HCT116 (cell line): ENCODE measurements at regions not wholly inside any gene's neighbourhood (a gene's known extent, or its start where the extent isn't known, plus 50 kb on each side); places are given as distances from the start of the nearest gene placed in this dataset.

ENCODE experiments used
- ATAC-seq: fragments of 200-7000 bp; cut with Tn5 transposase; 2 replicates; pipeline ENCODE4 v1.9.1; 2020; ENCODE audit warnings: mild to moderate bottlenecking, moderate library complexity
- BruUV-seq: library from RNA; stranded (reverse); fragments of 400-500 nt; replicated peaks from 2 replicates; lab custom pipeline; 2021; lab: Mats Ljungman, UMichigan
- CTCF ChIA-PET: fragments of 300-600 bp; sonication (Branson Sonifier 250); formaldehyde crosslinking; loops from one replicate; lab custom pipeline; 2021; ENCODE audit warnings: antibody characterized with exemption; lab: Charles Lee
- POLR2A ChIA-PET: fragments of 300-600, 350-600 bp; sonication (Branson Sonifier 250); formaldehyde crosslinking; loops from one replicate; lab custom pipeline; 2021; ENCODE audit warnings: antibody characterized with exemption; lab: Charles Lee
- RAD21 ChIA-PET, 2 experiments: fragments of 300-600 bp; sonication (Branson Sonifier 250); formaldehyde crosslinking; loops; one replicate each; lab custom pipeline; 2023; ENCODE audit warnings: low total read pairs in 2 of 2; ENCODE audit not compliant: uncharacterized antibody in 2 of 2, unreplicated experiment in 2 of 2, low non-redundant PET in 1 of 2; lab: Charles Lee
- DNase-seq: peaks from one replicate; pipeline ENCODE4 v3.0.0-alpha.2; 2010; ENCODE audit warnings: low read depth, low spot score
- H2AFZ ChIP-seq: fragments of 200-600 bp; shearing (Covaris generic), sonication (generic); 2 replicates; pipeline ENCODE4 v1.6.1; 2017; ENCODE audit warnings: low read depth, mixed run types, mixed read lengths, antibody characterized with exemption, low read length; ENCODE audit not compliant: poor library complexity, severe bottlenecking
- H3K27ac ChIP-seq: 2 replicates; pipeline ENCODE4 v1.5.1; 2012; ENCODE audit warnings: low read depth, low read length
- H3K27me3 ChIP-seq: fragments of 200-600 bp; sonication (generic); 2 replicates; pipeline ENCODE4 v1.6.1; 2016; ENCODE audit warnings: mixed run types, low read length, mixed read lengths; ENCODE audit not compliant: insufficient read depth
- H3K36me3 ChIP-seq, 2 experiments: fragments of 200-500 bp in 1 of 2; fragments of 200-600 bp in 1 of 2; sonication (Bioruptor generic) in 1 of 2; sonication (generic) in 1 of 2; 2 replicates each; pipeline versions ENCODE4 v1.5.1 to v1.6.1; 2014 to 2016; ENCODE audit warnings: low read length in 2 of 2, inconsistent platforms in 1 of 2, mixed read lengths in 1 of 2, mixed run types in 1 of 2; ENCODE audit not compliant: insufficient read depth in 2 of 2, control insufficient read depth in 1 of 2
- H3K4me1 ChIP-seq, 2 experiments: fragments of 200-600 bp in 1 of 2; sonication (generic) in 1 of 2; 2 replicates each; pipeline versions ENCODE4 v1.5.1 to v1.6.1; 2012 to 2017; ENCODE audit warnings: low read length in 2 of 2, inconsistent platforms in 1 of 2, mild to moderate bottlenecking in 1 of 2, mixed read lengths in 1 of 2, mixed run types in 1 of 2, moderate library complexity in 1 of 2; ENCODE audit not compliant: insufficient read depth in 2 of 2, control insufficient read depth in 1 of 2
- H3K4me2 ChIP-seq: fragments of 200-600 bp; sonication (generic); 2 replicates; pipeline ENCODE4 v1.6.1; 2017; ENCODE audit warnings: mixed run types, low read length, mixed read lengths
- H3K4me3 ChIP-seq, 2 experiments: fragments of 200-600 bp in 1 of 2; sonication (generic) in 1 of 2; replicated peaks in 1 of 2; 2 replicates each; pipeline ENCODE4 v1.5.1; 2011 to 2016; ENCODE audit warnings: low read length in 2 of 2, control low read depth in 1 of 2, low read depth in 1 of 2, mild to moderate bottlenecking in 1 of 2, mixed read lengths in 1 of 2, mixed run types in 1 of 2
- H3K79me2 ChIP-seq: fragments of 200-600 bp; sonication (generic); 2 replicates; pipeline ENCODE4 v1.6.1; 2017; ENCODE audit warnings: mild to moderate bottlenecking, mixed run types, low read length, moderate library complexity, mixed read lengths; ENCODE audit not compliant: insufficient read depth
- H3K9ac ChIP-seq: fragments of 200-600 bp; sonication (generic); 2 replicates; pipeline ENCODE4 v1.6.1; 2016; ENCODE audit warnings: low read length, mixed read lengths
- H3K9me2 ChIP-seq: fragments of 200-600 bp; sonication (generic), shearing (Covaris generic); 2 replicates; pipeline ENCODE4 v1.6.1; 2017; ENCODE audit warnings: mixed run types, mild to moderate bottlenecking, moderate library complexity; ENCODE audit not compliant: insufficient read depth
- H3K9me3 ChIP-seq, 2 experiments: fragments of 200-500 bp in 1 of 2; fragments of 200-600 bp in 1 of 2; sonication (Bioruptor generic) in 1 of 2; sonication (generic) in 1 of 2; 2 replicates each; pipeline ENCODE4 v1.6.1; 2014 to 2017; ENCODE audit warnings: low read length in 2 of 2, mixed read lengths in 2 of 2, inconsistent platforms in 1 of 2, low read depth in 1 of 2, mild to moderate bottlenecking in 1 of 2, mixed run types in 1 of 2, moderate library complexity in 1 of 2; ENCODE audit not compliant: control insufficient read depth in 1 of 2, insufficient read depth in 1 of 2
- H4K20me1 ChIP-seq: fragments of 200-600 bp; sonication (generic), shearing (Covaris generic); 2 replicates; pipeline ENCODE4 v1.6.1; 2017; ENCODE audit warnings: mixed run types, mild to moderate bottlenecking, moderate library complexity; ENCODE audit not compliant: insufficient read depth
- CBX3 ChIP-seq: IDR thresholded peaks from 2 replicates; pipeline ENCODE4 v1.6.1; 2012; ENCODE audit warnings: low read depth
- CTCF ChIP-seq, 3 experiments: fragments of 200-600 bp in 1 of 3; sonication (generic) in 1 of 3; IDR thresholded peaks in 2 of 3; conservative IDR thresholded peaks in 1 of 3; 2 replicates each; pipeline ENCODE4 v1.5.1; 2012 to 2017; ENCODE audit warnings: low read depth in 2 of 3, low read length in 2 of 3, antibody characterized with exemption in 1 of 3, borderline replicate concordance in 1 of 3, control low read depth in 1 of 3, mild to moderate bottlenecking in 1 of 3, mixed read lengths in 1 of 3, mixed run types in 1 of 3, moderate library complexity in 1 of 3; ENCODE audit not compliant: insufficient read depth in 1 of 3
- EGR1 ChIP-seq: IDR thresholded peaks from 2 replicates; pipeline ENCODE4 v1.6.1; 2012; ENCODE audit warnings: low read depth
- ELF1 ChIP-seq: IDR thresholded peaks from 2 replicates; pipeline ENCODE4 v1.6.1; 2012; ENCODE audit warnings: low read depth, borderline replicate concordance
- EZH2 ChIP-seq: fragments of 200-600 bp; sonication (generic); IDR thresholded peaks from 2 replicates; pipeline ENCODE4 v1.6.1; 2017; ENCODE audit warnings: antibody characterized with exemption, mixed run types
- FOSL1 ChIP-seq: IDR thresholded peaks from 2 replicates; pipeline ENCODE4 v1.6.1; 2012; ENCODE audit warnings: low read depth
- MAX ChIP-seq: IDR thresholded peaks from 2 replicates; pipeline ENCODE4 v1.6.1; 2012
- POLR2A ChIP-seq: IDR thresholded peaks from 2 replicates; pipeline ENCODE4 v1.7.0; 2011; ENCODE audit warnings: borderline replicate concordance; ENCODE audit not compliant: insufficient read depth, insufficient read length; ENCODE audit errors: extremely low read depth
- POLR2AphosphoS5 ChIP-seq: IDR thresholded peaks from 2 replicates; pipeline ENCODE4 v1.6.1; 2011; ENCODE audit warnings: mild to moderate bottlenecking, low read depth, low read length, moderate library complexity
- RAD21 ChIP-seq: IDR thresholded peaks from 2 replicates; pipeline ENCODE4 v1.6.1; 2012; ENCODE audit warnings: low read depth, mild to moderate bottlenecking
- SIN3A ChIP-seq: IDR thresholded peaks from 2 replicates; pipeline ENCODE4 v1.6.1; 2012; ENCODE audit warnings: low read depth
- SRF ChIP-seq: IDR thresholded peaks from 2 replicates; pipeline ENCODE4 v1.6.1; 2012; ENCODE audit warnings: low read depth
- TCF7L2 ChIP-seq: IDR thresholded peaks from 2 replicates; pipeline ENCODE4 v1.7.0; 2011; ENCODE audit warnings: borderline replicate concordance, inconsistent platforms; ENCODE audit not compliant: insufficient read depth, insufficient read length; ENCODE audit errors: extremely low read depth
- YY1 ChIP-seq: IDR thresholded peaks from 2 replicates; pipeline ENCODE4 v1.6.1; 2011; ENCODE audit warnings: low read length, low read depth, moderate library complexity, mild to moderate bottlenecking; ENCODE audit not compliant: insufficient replicate concordance; ENCODE audit errors: extremely low read depth
- ZBTB33 ChIP-seq: IDR thresholded peaks from 2 replicates; pipeline ENCODE4 v1.6.1; 2011; ENCODE audit warnings: mild to moderate bottlenecking, low read length, moderate library complexity; ENCODE audit not compliant: insufficient replicate concordance; ENCODE audit errors: extremely low read depth
- ZFX ChIP-seq: fragments of 450-650 bp; IDR thresholded peaks from 2 replicates; pipeline ENCODE4 v1.6.1; 2017
- ZNF274 ChIP-seq: fragments of 200-500 bp; sonication (Bioruptor generic); IDR thresholded peaks from 2 replicates; pipeline ENCODE4 v1.6.1; 2014; ENCODE audit warnings: mild to moderate bottlenecking, low read depth, low read length, inconsistent platforms
- intact Hi-C: fragments of 100-400 bp; cut with micrococcal nuclease; formaldehyde crosslinking; loops from 2 replicates; pipeline ENCODE4 v1.10.0; 2022

GRCh38 chr7:24505968-24506367, 67.3 kb upstream of the PALS2 start:
- POLR2A ChIA-PET = no interaction called here

More at GRCh38 chr7:24505968-24506367, 67.3 kb upstream of the PALS2 start:
- CTCF ChIA-PET = no interaction called here
- no peak overlapping the region for H3K9ac ChIP-seq
- H3K9me3 ChIP-seq = no peaks in the 10 kb centered on the region
- no peak overlapping the region for H3K4me2 ChIP-seq
- no peaks in the 10 kb centered on the region for H3K79me2 ChIP-seq
- no peak overlapping the region for H3K27ac ChIP-seq
- ATAC-seq (no peak), DNase-seq (no peak)
- no peaks in the 10 kb centered on the region for H4K20me1 ChIP-seq
- RAD21 ChIA-PET = no interaction called here
- BruUV-seq = no TSS peak
- no peak overlapping the region for H3K4me3 ChIP-seq
- no peaks in the 10 kb centered on the region for H3K4me1 ChIP-seq
- no peaks in the 10 kb centered on the region for H3K36me3 ChIP-seq
- no peak overlapping the region for H2AFZ ChIP-seq
- TF ChIP-seq MAX (no peak), TCF7L2 (no peak), SRF (no peak), FOSL1 (no peak), EZH2 (no peak), POLR2AphosphoS5 (no peak), ZBTB33 (no peak), POLR2A (no peak), YY1 (no peak), CTCF (IDR thresholded peaks at IDR 0.05 in 2 of 3, conservative IDR thresholded peaks at IDR 0.05 in 1 of 3; ENCODE audit: borderline replicate concordance in 1 of 3, insufficient read depth in 1 of 3, low read depth in 2 of 3, low read length in 2 of 3) (no peak), ELF1 (no peak), CBX3 (no peak), SIN3A (no peak), ZNF274 (no peak), EGR1 (no peak), RAD21 (no peak), ZFX (no peak)
- H3K9me2 ChIP-seq = no peaks in the 10 kb centered on the region
- intact Hi-C loops = no loop called here
- H3K27me3 ChIP-seq = peaks cover 7% of the 10 kb centered on the region
